Effector memory CD4-positive, alpha-beta T cell (primary cell): ENCODE measurements at regions not wholly inside any gene's neighbourhood (a gene's known extent, or its start where the extent isn't known, plus 50 kb on each side); places are given as distances from the start of the nearest gene placed in this dataset.
"Not testable (repeated sequence)": the region's sequence is repeated elsewhere in the genome, so short reads cannot be mapped to it uniquely, and the experiment has no call there.

ENCODE experiments used
- DNase-seq, 3 donors: peaks; one replicate each; pipeline ENCODE4 v3.0.0-alpha.2; 2020
- H3K27ac ChIP-seq: 2 replicates; pipeline ENCODE4 v1.7.0; 2013; ENCODE audit warnings: mild to moderate bottlenecking, low read length, moderate library complexity; ENCODE audit not compliant: insufficient read depth, poor library complexity, severe bottlenecking
- H3K27me3 ChIP-seq: replicated peaks from 2 replicates; pipeline ENCODE4 v1.7.0; 2013; ENCODE audit warnings: mild to moderate bottlenecking, low read length; ENCODE audit not compliant: insufficient read depth, control insufficient read depth, poor library complexity, severe bottlenecking
- H3K36me3 ChIP-seq: 2 replicates; pipeline ENCODE4 v1.7.0; 2013; ENCODE audit warnings: mild to moderate bottlenecking, low read length, moderate library complexity; ENCODE audit not compliant: control insufficient read depth, insufficient read depth
- H3K4me1 ChIP-seq: 2 replicates; pipeline ENCODE4 v1.7.0; 2013; ENCODE audit warnings: low read length, mild to moderate bottlenecking; ENCODE audit not compliant: control insufficient read depth, insufficient read depth, poor library complexity, severe bottlenecking
- H3K4me3 ChIP-seq: 2 replicates; pipeline ENCODE4 v1.7.0; 2013; ENCODE audit warnings: low read length, low read depth, mild to moderate bottlenecking; ENCODE audit not compliant: insufficient read depth, poor library complexity, severe bottlenecking
- H3K9me3 ChIP-seq: 2 replicates; pipeline ENCODE4 v1.7.0; 2013; ENCODE audit warnings: mild to moderate bottlenecking, low read length, moderate library complexity; ENCODE audit not compliant: control insufficient read depth

DNA sequence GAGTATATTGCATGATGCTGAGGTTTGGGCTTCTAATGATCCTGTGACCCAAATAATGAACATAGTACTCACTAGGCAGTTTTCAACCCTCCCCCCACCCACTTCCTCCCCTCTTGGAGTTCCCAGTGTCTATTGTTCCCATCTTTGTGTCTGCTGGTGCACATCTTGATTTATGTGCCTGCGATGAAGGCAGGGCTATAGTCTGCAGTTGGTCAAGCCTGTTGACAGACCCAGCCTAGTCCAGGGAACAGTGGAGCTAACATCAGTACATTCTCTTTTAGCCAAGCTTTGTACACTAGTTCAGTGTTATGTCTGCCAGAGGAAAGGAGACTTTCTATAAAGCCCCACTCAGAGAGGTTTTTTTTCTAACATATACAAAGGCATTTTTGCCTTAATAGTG, 287.6 kb downstream of the CPS1 start:
- Histone ChIP-seq H3K27ac (no peak overlapping the region), H3K4me3 (no peak overlapping the region)
- DNase-seq: no peak

DNA sequence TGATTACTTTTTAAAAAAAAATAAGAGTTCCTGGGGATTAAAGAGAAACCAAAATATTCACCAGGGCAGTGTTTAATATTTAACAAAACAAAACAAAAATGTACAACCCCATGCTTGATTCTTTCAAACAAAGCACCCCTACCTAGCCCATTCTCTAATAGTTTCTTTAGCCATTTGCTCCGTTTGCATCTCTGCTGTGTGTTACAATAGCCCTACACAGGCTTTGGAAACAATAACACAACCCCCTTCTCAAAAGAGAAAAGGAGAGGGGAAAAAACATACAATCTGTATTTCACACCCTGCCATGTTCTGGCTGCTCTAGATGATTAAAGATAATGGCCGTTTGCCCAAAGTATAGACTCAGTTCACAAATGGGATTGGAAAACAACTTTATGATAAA, 302.9 kb downstream of the CPS1 start:
- no peaks in the 10 kb centered on the region for H3K9me3 ChIP-seq

More for the DNA sequence above, 287.6 kb downstream of the CPS1 start:
- Histone ChIP-seq H3K4me1 (no peaks in the 10 kb centered on the region), H3K9me3 (no peaks in the 10 kb centered on the region), H3K36me3 (no peaks in the 10 kb centered on the region), H3K27me3 (no peaks in the 10 kb centered on the region)

DNA sequence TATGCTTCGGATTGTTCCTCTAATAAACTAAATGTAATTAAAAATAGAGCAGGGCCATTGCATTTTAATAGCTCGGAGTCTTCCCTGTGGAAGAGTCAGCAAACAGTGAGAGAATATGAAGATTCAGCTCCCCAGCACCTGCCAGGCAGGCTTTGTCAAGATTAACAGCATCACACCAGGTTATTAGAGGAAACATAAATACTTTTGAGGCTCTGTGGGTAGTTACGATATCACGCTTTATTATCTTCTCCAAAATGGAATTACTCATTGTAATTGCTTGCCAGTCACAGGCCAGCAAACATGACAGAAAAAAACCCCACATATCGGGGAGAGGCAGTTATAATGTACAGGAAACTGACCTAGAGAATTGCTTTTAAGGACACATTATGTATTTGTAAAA, 303.9 kb downstream of the CPS1 start:
- H3K36me3 ChIP-seq: no peaks in the 10 kb centered on the region
- no peaks in the 10 kb centered on the region for H3K27me3 ChIP-seq
- H3K9me3 ChIP-seq: no peaks in the 10 kb centered on the region
- H3K27ac ChIP-seq: no peak overlapping the region
- no peaks in the 10 kb centered on the region for H3K4me1 ChIP-seq
- no peak overlapping the region for H3K4me3 ChIP-seq
- DNase-seq: no peak

More for the DNA sequence above, 302.9 kb downstream of the CPS1 start:
- Histone ChIP-seq H3K4me3 (no peak overlapping the region), H3K27ac (no peak overlapping the region), H3K36me3 (no peaks in the 10 kb centered on the region), H3K4me1 (no peaks in the 10 kb centered on the region), H3K27me3 (no peaks in the 10 kb centered on the region)
- no peak for DNase-seq

DNA sequence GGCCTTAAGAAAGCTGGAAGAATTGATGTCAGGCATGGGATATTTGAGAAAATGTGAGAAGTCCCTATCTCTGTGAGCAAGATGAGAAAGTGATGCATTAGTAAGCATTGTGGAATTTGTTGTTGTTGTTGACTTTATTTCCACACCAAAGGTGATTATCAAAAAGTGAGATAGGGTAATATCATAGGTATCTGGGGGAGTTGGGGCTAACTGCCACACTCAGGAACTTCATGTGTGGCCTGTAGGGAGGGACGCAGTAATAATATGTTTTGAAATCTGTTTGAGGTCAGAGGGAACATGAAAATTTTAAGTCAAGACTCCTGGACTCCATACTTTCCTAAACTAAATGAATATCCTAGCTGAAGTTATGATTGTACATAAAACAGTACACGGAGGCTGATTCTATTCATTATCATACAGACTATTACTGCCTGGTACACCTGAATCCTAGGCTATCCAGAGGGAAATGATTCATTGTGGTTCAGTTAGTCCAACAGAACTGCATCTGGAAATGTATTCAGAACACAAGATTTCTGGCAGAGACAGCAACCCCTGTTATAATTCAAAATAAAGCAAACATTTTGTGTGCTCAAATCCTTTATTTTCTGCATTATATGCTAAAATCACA, 304.8 kb downstream of the CPS1 start:
- Histone ChIP-seq H3K4me1 (no peaks in the 10 kb centered on the region), H3K36me3 (no peaks in the 10 kb centered on the region), H3K4me3 (no peak overlapping the region), H3K27me3 (no peaks in the 10 kb centered on the region), H3K9me3 (no peaks in the 10 kb centered on the region), H3K27ac (no peak overlapping the region)
- no peak for DNase-seq

DNA sequence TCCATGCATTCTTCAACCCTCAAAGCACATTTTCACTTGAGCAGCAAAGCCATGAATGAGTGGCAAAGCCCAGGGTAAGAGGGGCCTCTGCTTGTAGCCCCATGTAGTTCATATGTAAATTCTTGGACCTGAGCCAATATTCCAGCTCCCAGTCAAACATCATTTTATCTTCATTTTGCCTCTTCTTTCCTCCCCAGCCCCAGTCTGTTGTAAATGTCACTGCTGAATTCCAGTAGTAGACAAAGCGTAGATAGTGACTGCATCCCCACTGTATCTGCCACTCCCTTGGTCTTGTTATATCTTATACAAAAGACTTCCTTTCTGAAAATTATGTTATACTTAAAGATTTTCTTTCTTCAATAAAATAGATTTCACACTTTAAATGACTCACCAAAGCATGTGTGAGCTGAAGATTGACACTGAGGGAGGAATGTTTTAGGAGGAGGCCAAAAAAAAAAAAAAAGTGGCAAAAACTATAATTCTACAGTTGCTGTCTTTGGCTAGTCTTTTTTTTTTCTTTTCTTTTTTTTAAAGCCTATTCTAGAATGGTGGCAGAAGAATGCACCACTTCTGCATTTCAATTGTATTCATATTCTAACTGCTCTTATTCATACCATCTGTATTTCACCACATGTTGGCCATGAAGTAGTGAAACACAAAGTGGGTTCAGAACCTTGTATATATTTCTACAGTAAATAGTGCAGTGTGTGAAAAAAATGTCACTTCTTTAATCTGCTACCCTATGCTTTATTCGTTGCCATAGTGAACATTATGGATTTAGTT, 306.1 kb downstream of the CPS1 start:
- no peak for DNase-seq
- Histone ChIP-seq H3K27ac (no peak overlapping the region), H3K9me3 (no peaks in the 10 kb centered on the region), H3K4me1 (no peaks in the 10 kb centered on the region), H3K27me3 (no peaks in the 10 kb centered on the region), H3K36me3 (no peaks in the 10 kb centered on the region), H3K4me3 (no peak overlapping the region)

DNA sequence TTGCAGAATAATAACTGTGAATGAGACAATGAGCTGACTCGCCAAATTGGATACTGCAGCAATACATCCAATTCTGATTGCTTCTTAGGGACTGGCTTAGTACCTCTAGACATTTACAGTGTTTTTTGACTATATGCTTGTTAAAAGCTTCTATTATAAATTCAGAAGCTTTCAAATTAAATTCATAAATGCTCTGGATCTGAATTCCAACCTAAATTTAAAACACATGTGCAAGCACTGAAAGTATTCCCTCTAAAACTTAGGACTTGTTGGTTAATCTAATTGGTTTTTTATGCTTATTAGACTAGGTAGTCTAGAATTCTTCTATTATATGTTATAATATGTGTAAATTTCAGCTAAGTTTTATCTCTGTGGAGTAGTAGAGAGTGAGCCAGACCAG, 306.9 kb downstream of the CPS1 start:
- H3K36me3 ChIP-seq: no peaks in the 10 kb centered on the region
- no peaks in the 10 kb centered on the region for H3K4me1 ChIP-seq
- no peak for DNase-seq
- H3K4me3 ChIP-seq: no peak overlapping the region
- no peaks in the 10 kb centered on the region for H3K9me3 ChIP-seq
- no peak overlapping the region for H3K27ac ChIP-seq
- H3K27me3 ChIP-seq: no peaks in the 10 kb centered on the region

DNA sequence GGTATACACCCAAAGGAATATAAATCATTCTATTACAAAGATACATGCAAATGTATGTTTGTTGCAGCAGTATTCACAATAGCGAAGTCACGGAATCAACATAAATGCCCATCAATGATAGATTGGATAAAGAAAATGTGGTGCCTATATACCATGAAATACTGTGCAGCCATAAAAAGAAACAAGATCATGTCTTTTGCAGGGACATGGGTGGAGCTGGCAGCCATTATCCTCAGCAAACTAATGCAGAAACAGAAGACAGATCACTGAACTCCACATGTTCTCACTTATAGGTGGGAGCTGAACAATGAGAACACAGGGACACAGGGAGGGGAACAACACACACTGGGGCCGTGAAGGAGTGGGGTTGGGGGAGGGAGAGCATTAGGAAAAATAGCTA, 315.2 kb downstream of the CPS1 start:
- DNase-seq, H3K4me1 ChIP-seq, H3K36me3 ChIP-seq, H3K27me3 ChIP-seq, H3K4me3 ChIP-seq, H3K9me3 ChIP-seq, H3K27ac ChIP-seq: not testable (repeated sequence)

DNA sequence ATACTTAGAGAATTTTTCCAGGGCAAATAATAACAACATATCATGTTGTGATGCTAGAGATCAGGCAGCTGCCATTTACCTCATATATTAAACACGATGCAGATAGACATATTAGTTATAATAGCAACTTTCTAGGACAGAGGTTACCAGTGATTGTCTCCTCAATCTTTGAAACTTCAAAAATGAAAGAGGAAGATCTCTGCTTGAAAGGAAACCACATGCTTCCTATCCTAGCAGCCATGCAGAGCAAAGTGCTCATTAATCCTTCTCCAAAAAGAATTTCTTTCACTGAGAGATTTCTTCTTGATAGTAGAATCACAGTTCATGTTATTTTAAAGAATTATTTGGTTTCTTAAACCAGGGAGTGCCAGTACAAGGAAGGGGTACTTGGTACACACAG, 317.2 kb downstream of the CPS1 start:
- Histone ChIP-seq H3K9me3 (no peaks in the 10 kb centered on the region), H3K36me3 (no peaks in the 10 kb centered on the region), H3K4me3 (no peak overlapping the region), H3K27me3 (no peaks in the 10 kb centered on the region), H3K4me1 (no peaks in the 10 kb centered on the region), H3K27ac (no peak overlapping the region)
- DNase-seq: no peak

DNA sequence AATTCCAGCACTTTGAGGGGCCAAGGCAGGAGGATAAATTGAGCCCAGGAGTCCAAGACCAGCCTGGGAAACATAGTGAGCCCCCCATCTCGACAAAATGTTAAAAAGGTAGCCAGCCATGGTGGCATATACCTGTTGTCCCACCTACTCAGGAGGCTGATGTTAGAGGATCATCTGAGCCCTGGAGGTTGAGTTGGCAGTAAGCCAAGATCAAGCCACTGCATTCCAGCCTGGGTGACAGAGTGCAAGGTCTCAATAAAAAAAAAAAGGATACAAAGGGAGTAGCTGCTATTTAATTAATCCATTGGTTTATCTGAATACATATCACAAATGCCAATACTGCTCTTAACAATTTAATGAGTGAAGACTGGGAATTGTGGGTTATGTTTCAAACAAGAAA, 327.8 kb downstream of the CPS1 start:
- H3K4me1 ChIP-seq: no peaks in the 10 kb centered on the region
- no peaks in the 10 kb centered on the region for H3K9me3 ChIP-seq
- no peaks in the 10 kb centered on the region for H3K36me3 ChIP-seq
- DNase-seq: no peak
- no peaks in the 10 kb centered on the region for H3K27me3 ChIP-seq
- no peak overlapping the region for H3K4me3 ChIP-seq
- H3K27ac ChIP-seq: no peak overlapping the region

DNA sequence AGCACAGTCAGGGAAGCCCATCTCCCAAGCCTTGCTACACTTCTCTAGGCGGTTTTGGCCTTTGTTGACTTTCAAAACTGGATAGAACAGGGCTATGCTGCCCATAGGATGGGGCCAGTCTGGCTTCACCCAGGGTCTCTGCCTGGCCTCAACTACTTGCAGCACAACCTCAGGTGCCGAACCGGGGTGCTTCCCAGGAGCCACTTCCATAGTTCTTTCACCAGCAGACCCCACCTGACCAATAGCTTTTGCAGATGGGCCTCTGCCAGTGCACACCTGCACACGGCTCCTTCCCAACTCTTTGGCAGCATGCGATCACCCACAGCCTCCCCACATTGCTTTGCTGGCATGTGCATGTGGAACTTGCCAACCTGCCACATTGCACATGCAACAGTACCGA, 331.6 kb downstream of the CPS1 start:
- no peak overlapping the region for H3K4me3 ChIP-seq
- no peaks in the 10 kb centered on the region for H3K4me1 ChIP-seq
- H3K27ac ChIP-seq: no peak overlapping the region
- H3K9me3 ChIP-seq: no peaks in the 10 kb centered on the region
- H3K27me3 ChIP-seq: no peaks in the 10 kb centered on the region
- DNase-seq: no peak
- no peaks in the 10 kb centered on the region for H3K36me3 ChIP-seq
